Urothelium cell line (cell line): ENCODE measurements at regions not wholly inside any gene's neighbourhood (a gene's known extent, or its start where the extent isn't known, plus 50 kb on each side); places are given as distances from the start of the nearest gene placed in this dataset.

ENCODE experiments used
- DNase-seq: peaks from one replicate; pipeline ENCODE4 v3.0.0; 2011; ENCODE audit warnings: low spot score, mixed read lengths
- FAIRE-seq: peaks from 2 replicates; lab custom pipeline; 2011; peaks lifted over from hg19 to GRCh38; lab: Jason Lieb, UNC

GRCh38 chr12:24724814-24725213 lies 224.1 kb downstream of the BCAT1 start:
- DNase-seq: no peak
- no peak for FAIRE-seq

GRCh38 chr12:24723759-24724158 lies 225.1 kb downstream of the BCAT1 start:
- FAIRE-seq: no peak

GRCh38 chr12:24721191-24721590 lies 227.7 kb downstream of the BCAT1 start:
- DNase-seq (no peak), FAIRE-seq (no peak)

More at GRCh38 chr12:24723759-24724158, 225.1 kb downstream of the BCAT1 start:
- DNase-seq: no peak

GRCh38 chr12:24719293-24719721 lies 229.6 kb downstream of the BCAT1 start:
- DNase-seq (peak; percentile 68), FAIRE-seq (no peak)

GRCh38 chr12:24718617-24719016 lies 230.3 kb downstream of the BCAT1 start:
- FAIRE-seq (no peak), DNase-seq (no peak)

GRCh38 chr12:24714237-24714636 lies 234.7 kb downstream of the BCAT1 start:
- no peak for DNase-seq
- FAIRE-seq: no peak

GRCh38 chr12:24711056-24712008 lies 237.6 kb downstream of the BCAT1 start:
- DNase-seq (no peak), FAIRE-seq (no peak)

- FAIRE-seq: peak; percentile 42
- DNase-seq: peak; percentile 27
Measured at GRCh38 chr12:24709216-24709615, 239.7 kb downstream of the BCAT1 start.

- DNase-seq: no peak
- no peak for FAIRE-seq
Measured at GRCh38 chr12:24708718-24709117, 240.2 kb downstream of the BCAT1 start.

GRCh38 chr12:24708043-24708442 lies 240.9 kb downstream of the BCAT1 start:
- DNase-seq (no peak), FAIRE-seq (no peak)

- DNase-seq: no peak
Measured at GRCh38 chr12:24707334-24707733, 241.6 kb downstream of the BCAT1 start.

GRCh38 chr12:24705741-24706358 lies 243.1 kb downstream of the BCAT1 start:
- no peak for DNase-seq
- no peak for FAIRE-seq

More at GRCh38 chr12:24707334-24707733, 241.6 kb downstream of the BCAT1 start:
- no peak for FAIRE-seq

- no peak for DNase-seq
- FAIRE-seq: no peak
Measured at GRCh38 chr12:24705216-24705615, 243.7 kb downstream of the BCAT1 start.

- FAIRE-seq (no peak), DNase-seq (no peak)
Measured at GRCh38 chr12:24701343-24701742, 247.6 kb downstream of the BCAT1 start.

- no peak for FAIRE-seq
- no peak for DNase-seq
Measured at GRCh38 chr12:24698972-24699371, 249.9 kb downstream of the BCAT1 start.

GRCh38 chr12:24697769-24698168 lies 251.1 kb downstream of the BCAT1 start:
- no peak for FAIRE-seq

GRCh38 chr12:24697295-24697694 lies 251.6 kb downstream of the BCAT1 start:
- DNase-seq (no peak), FAIRE-seq (no peak)

More at GRCh38 chr12:24697769-24698168, 251.1 kb downstream of the BCAT1 start:
- no peak for DNase-seq

- FAIRE-seq (no peak), DNase-seq (no peak)
Measured at GRCh38 chr12:24696800-24697199, 252.1 kb downstream of the BCAT1 start.

GRCh38 chr12:24695657-24696329 lies 253.1 kb downstream of the BCAT1 start:
- FAIRE-seq (no peak), DNase-seq (no peak)

- FAIRE-seq: no peak
- no peak for DNase-seq
Measured at GRCh38 chr12:24695103-24695502, 253.8 kb downstream of the BCAT1 start.

GRCh38 chr12:24688601-24689000 lies 260.3 kb downstream of the BCAT1 start:
- FAIRE-seq: no peak
- DNase-seq: no peak
